ENCODE measurements at regions not wholly inside any gene's neighbourhood (a gene's known extent, or its start where the extent isn't known, plus 50 kb on each side); places are given as distances from the start of the nearest gene placed in this dataset.

GRCh38 chr6:119661628-119662027 is 312.1 kb upstream of the MAN1A1 start:
- no peak overlapping the region for H3K4me3 ChIP-seq (ENCODE audit: low read depth, low read length)
- DNase-seq (ENCODE audit: low read depth): no peak
- TF ChIP-seq CTCF (IDR thresholded peaks at IDR 0.05; ENCODE audit: insufficient read depth, low read depth, low read length): no peak

GRCh38 chr6:119661078-119661477 is 311.5 kb upstream of the MAN1A1 start:
- no peak overlapping the region for H3K4me3 ChIP-seq (ENCODE audit: low read depth, low read length)
- TF ChIP-seq CTCF (IDR thresholded peaks at IDR 0.05; ENCODE audit: insufficient read depth, low read depth, low read length): no peak
- no peak for DNase-seq (ENCODE audit: low read depth)

GRCh38 chr6:119658917-119659316 is 309.4 kb upstream of the MAN1A1 start:
- TF ChIP-seq CTCF (IDR thresholded peaks at IDR 0.05; ENCODE audit: insufficient read depth, low read depth, low read length): no peak
- no peak for DNase-seq (ENCODE audit: low read depth)
- no peak overlapping the region for H3K4me3 ChIP-seq (ENCODE audit: low read depth, low read length)

GRCh38 chr6:119655124-119655523 is 305.6 kb upstream of the MAN1A1 start:
- no peak for DNase-seq (ENCODE audit: low read depth)
- no peak for TF ChIP-seq CTCF (IDR thresholded peaks at IDR 0.05; ENCODE audit: insufficient read depth, low read depth, low read length)
- H3K4me3 ChIP-seq (ENCODE audit: low read depth, low read length): no peak overlapping the region

- DNase-seq (ENCODE audit: low read depth): no peak
- no peak overlapping the region for H3K4me3 ChIP-seq (ENCODE audit: low read depth, low read length)
- TF ChIP-seq CTCF (IDR thresholded peaks at IDR 0.05; ENCODE audit: insufficient read depth, low read depth, low read length): no peak
Measured at GRCh38 chr6:119653329-119653728, 303.8 kb upstream of the MAN1A1 start.

- no peak for DNase-seq (ENCODE audit: low read depth)
- H3K4me3 ChIP-seq (ENCODE audit: low read depth, low read length): no peak overlapping the region
- TF ChIP-seq CTCF (IDR thresholded peaks at IDR 0.05; ENCODE audit: insufficient read depth, low read depth, low read length): no peak
Measured at GRCh38 chr6:119649531-119649930, 300.0 kb upstream of the MAN1A1 start.

GRCh38 chr6:119647309-119647708 is 297.7 kb upstream of the MAN1A1 start:
- DNase-seq (ENCODE audit: low read depth): peak; percentile 17
- no peak overlapping the region for H3K4me3 ChIP-seq (ENCODE audit: low read depth, low read length)
- no peak for TF ChIP-seq CTCF (IDR thresholded peaks at IDR 0.05; ENCODE audit: insufficient read depth, low read depth, low read length)
